GM18517 (cell line): ENCODE measurements at regions not wholly inside any gene's neighbourhood (a gene's known extent, or its start where the extent isn't known, plus 50 kb on each side); places are given as distances from the start of the nearest gene placed in this dataset.

ENCODE experiments used
- ATAC-seq: cut with Tn5 transposase; IDR thresholded peaks from one replicate; pipeline ENCODE4 v1.9.1; 2021; ENCODE audit warnings: mild to moderate bottlenecking, moderate library complexity; ENCODE audit not compliant: unreplicated experiment

GRCh38 chr1:188888386-188888785 lies 1589.3 kb downstream of the BRINP3 start:
- no peak for ATAC-seq

DNA sequence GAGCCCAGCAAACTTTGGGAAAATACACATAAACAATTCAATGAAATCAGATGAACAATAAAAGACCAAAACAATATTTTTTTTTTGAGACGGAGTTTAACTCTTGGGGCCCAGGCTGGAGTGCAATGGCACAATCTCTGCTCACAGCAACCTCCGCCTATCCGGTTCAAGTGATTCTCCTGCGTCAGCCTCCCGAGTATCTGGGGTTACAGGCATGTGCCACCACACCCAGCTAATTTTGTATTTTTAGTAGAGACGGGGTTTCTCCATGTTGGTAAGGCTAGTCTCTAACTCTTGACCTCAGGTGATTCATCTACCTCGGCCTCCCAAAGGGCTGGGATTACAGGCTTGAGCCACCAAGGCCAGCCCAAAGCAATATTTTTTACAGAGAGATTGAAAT lies 1588.5 kb downstream of the BRINP3 start:
- ATAC-seq, result no peak

DNA sequence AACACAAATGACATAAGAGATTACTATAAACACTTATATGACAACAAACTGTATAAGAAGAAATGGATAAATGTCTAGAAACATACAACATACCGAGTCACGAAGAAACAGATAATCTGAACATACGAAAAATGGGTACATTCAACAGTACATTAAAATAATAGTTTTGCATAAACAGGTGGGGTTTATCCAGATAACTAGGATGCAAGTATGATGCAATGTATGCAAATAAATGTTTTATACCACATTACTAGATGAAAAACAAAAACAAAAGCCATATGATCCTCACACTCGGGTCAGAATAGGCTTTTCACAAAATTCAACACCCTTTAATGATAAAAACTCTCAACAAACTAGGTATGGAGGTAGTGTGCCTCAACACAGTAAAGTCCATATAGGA lies 1585.7 kb downstream of the BRINP3 start:
- no peak for ATAC-seq

DNA sequence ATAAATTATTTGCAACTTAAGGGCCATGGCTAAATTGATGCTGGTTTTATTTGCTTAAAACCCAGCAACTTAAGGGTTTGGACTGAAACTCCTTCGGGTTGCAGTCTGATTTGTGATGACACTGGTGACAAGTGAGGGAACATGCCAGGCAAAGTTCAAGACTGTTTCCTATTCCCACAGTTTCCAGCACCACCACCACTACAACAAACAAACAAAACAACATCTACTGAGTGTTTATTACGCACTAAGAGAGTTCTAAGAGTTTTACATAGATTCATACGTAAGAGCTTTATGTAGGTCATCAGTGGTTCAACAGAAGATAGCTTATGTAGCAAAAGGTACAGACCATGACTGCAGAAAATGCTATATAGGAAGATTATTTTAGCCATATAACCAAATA lies 1582.1 kb downstream of the BRINP3 start:
- ATAC-seq, result no peak

DNA sequence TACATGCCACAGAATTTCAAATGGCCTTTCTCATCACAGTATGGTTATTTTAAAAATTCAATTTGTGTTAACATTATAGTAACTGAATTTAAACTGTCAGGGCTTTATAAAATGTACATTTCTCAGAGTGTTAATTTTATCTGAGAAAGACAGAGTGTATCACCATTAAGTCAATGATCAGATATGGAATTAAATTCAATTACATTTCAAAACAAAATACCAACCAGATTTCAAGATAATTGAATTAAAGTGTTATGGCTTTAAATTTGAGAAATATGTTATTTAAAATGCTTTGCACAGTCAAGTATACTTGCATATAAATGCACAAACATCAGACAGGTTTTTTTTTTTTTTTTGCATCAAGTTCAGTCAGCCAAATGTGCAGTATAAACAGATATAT lies 1574.4 kb downstream of the BRINP3 start:
- ATAC-seq, result no peak

GRCh38 chr1:188904201-188904600 lies 1573.5 kb downstream of the BRINP3 start:
- ATAC-seq, result no peak

DNA sequence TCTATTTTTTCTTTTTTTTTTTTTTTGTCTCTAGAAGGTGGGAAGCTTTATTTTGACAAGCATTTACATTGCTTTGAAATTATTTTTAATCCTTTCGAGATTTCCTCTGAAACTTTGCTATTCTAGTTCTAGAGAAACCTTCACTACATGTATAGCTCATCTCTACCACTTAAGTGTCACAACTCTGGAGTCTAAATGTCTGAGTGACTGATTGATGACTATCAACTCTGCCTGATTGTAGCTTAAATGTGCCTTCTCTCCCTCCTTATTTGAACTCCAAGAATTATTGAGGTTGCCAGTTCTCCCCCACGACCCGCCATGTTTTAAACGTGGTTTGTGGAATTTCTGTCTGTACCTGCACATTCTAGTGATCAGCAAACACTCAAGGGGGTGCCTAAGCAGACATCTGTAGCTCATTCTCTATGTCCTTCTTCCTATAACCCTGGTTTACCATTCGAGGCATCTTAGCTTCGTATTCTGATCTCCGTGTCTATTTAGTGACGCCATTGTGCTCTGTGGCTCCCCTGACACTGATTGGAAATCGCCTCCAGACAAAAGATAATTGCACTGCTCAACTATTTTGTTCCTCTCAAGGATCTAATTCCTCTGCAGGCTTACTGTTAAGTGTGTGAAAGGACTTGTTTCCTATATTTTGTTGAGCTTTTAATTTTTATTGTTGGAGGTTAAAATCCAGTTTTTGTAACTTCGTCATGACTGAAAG lies 1570.6 kb downstream of the BRINP3 start:
- no peak for ATAC-seq

GRCh38 chr1:188930382-188930781 lies 1547.3 kb downstream of the BRINP3 start:
- no peak for ATAC-seq

DNA sequence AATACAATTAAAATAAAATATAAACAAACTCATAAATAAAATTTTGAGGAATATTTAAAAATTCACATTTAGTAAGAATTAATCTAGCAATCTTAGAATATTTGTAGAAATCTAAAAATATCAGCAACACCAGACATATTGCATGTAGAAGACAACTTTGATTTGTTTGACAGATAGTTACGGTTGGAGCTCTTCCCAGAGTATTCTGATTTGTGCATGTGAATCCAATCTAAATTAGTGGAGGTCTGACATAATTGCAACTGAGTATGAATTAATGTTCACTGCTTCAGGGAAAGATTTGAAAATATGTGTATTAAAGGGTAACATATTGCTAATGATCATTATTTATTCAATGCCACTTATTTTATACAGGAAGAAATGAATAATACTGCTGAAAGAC lies 1546.2 kb downstream of the BRINP3 start:
- no peak for ATAC-seq

DNA sequence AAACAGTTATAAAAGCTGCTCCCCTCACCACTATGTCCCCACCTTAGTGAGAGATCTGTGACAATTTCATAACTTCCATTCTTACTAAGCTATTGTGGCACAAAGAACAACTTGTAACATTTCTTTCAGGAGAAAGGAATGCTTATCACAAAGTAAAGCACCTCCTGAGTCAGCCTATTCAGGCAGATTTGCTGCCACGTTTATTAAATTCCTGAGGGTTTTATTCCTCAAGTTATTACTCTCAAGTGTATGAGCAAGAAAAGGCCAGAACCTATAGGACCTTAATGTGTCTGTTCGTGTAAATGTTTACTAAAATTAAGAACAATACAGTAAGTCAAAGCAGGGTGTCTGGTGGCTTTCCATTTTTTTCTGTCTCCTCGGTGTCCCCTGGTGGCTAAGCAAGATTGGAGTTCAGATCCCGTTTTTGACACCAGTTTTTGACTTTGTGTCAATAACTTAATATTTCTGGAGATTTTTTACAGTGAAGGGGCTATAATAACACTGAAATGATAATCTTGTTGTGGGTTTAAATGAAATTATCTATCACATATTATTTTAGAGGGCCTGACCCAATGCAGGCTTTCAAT lies 1539.6 kb downstream of the BRINP3 start:
- no peak for ATAC-seq

DNA sequence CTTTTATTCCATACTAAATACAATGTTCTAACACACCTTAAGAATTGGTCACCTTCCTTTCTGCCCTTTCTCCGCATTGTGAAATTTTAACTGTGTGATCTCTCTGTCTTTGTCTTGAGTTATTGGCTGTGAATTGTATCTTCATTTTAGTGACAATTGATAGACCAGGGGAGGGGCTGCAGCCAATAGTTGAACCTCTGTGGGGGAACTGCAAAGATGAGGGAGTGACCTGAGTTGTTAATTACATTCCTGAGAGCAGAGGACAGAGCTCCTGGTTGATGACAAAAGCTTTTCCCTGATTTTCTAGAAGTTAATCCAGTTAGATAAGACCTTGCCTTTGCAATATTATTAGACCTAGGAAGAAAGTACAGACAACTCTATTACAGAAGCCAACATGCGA lies 1535.7 kb downstream of the BRINP3 start:
- no peak for ATAC-seq

- ATAC-seq, result no peak
These were observed 1528.0 kb downstream of the BRINP3 start for GRCh38 chr1:188949701-188950100.

- no peak for ATAC-seq
These were observed 1519.1 kb downstream of the BRINP3 start for GRCh38 chr1:188958461-188959115.

DNA sequence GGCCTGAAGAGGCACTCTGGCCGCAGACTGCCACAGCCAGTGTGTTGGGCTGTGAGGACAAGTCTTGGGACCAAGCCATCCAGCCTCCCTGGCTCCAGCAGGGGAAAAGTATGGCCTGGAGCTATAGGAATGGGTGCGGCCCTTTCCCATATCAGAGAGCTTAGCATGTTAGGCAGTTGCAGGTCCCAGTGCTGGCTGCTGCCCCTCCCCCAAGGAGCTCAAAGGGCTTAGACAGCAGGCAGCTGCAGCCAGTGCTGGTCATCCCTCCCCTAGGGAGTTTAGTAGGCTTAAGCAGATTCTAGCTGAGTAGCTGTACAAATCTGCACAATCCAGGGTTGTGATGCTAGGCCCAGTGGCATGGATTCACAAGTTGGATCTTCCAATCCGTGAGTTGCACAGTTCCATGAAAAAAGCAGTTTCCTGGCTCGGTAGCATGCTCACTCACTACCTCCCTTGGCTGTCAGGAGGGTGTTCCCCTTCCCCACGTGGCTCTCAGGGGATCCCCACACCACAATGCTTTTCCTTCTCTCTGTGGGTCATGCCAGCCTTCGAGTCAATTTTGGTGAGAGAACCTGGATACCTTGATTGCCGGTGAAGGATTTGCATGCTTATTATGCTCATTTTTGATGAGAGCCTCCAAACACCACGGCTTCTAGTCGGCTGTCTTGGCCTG lies 1490.8 kb downstream of the BRINP3 start:
- no peak for ATAC-seq

GRCh38 chr1:188988589-188988988 lies 1489.1 kb downstream of the BRINP3 start:
- ATAC-seq, result no peak

- ATAC-seq, result no peak
These were observed 1486.3 kb downstream of the BRINP3 start for GRCh38 chr1:188991221-188991930.

DNA sequence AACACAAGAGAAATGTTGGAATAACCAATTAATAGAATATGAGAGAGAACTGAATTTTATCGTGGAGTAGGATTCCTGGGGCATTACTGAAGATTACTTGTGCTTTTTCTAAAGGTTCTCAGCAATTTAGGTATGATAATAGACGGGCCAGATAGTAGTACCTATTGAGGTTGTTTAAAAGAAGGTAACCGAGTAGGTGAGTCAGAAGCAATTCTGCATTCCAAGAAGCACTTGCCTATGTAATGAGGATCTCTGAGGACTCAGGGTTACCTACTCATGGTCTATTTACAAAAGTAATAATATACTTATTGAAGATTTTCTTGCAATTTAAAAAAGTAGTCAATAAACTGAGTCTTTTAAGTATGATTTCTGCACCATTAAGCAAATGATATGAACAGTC lies 1469.8 kb downstream of the BRINP3 start:
- ATAC-seq, result no peak

- ATAC-seq, result no peak
These were observed 1456.1 kb downstream of the BRINP3 start for GRCh38 chr1:189021577-189021976.

GRCh38 chr1:189022015-189022414 lies 1455.6 kb downstream of the BRINP3 start:
- ATAC-seq, result no peak

GRCh38 chr1:189027512-189027911 lies 1450.2 kb downstream of the BRINP3 start:
- no peak for ATAC-seq

- no peak for ATAC-seq
These were observed 1444.5 kb downstream of the BRINP3 start for GRCh38 chr1:189033169-189033568.
